Tibial nerve (tissue), 4 donors: ENCODE measurements at regions not wholly inside any gene's neighbourhood (a gene's known extent, or its start where the extent isn't known, plus 50 kb on each side); places are given as distances from the start of the nearest gene placed in this dataset.

Experiments
- DNase-seq, 2 donors: peaks; one replicate each; pipeline ENCODE4 v3.0.0-alpha.2; 2019; ENCODE audit warnings: low spot score in 2 of 2
- H3K27ac ChIP-seq, 4 donors: fragments of 200-600 bp; sonication (generic) in 3 of 4; one replicate each; pipeline ENCODE4 v1.5.1; 2017 to 2019; ENCODE audit warnings: mild to moderate bottlenecking in 1 of 4
- H3K27me3 ChIP-seq, 2 donors: fragments of 200-600 bp; sonication (generic) in 1 of 2; one replicate each; pipeline versions ENCODE4 v1.5.1 to v1.6.0; 2017 to 2019
- H3K36me3 ChIP-seq, 3 donors: fragments of 200-600 bp; sonication (generic); one replicate each; pipeline ENCODE4 v1.5.1; 2018 to 2019
- H3K4me1 ChIP-seq, 4 donors: fragments of 200-600 bp; sonication (generic) in 3 of 4; one replicate each; pipeline ENCODE4 v1.5.1; 2017 to 2019
- H3K4me3 ChIP-seq, 4 donors: fragments of 200-600 bp; sonication (generic) in 3 of 4; one replicate each; pipeline ENCODE4 v1.5.1; 2017 to 2019; ENCODE audit warnings: mild to moderate bottlenecking in 1 of 4, moderate library complexity in 1 of 4
- H3K9me3 ChIP-seq, 4 donors: fragments of 200-600 bp; sonication (generic) in 3 of 4; one replicate each; pipeline ENCODE4 v1.5.1; 2017 to 2019
- EP300 ChIP-seq, 2 donors: sonication (generic); formaldehyde crosslinking; IDR thresholded peaks; one replicate each; pipeline ENCODE4 v1.6.1; 2017; ENCODE audit warnings: antibody characterized with exemption in 2 of 2, mild to moderate bottlenecking in 1 of 2
- POLR2A ChIP-seq, 2 donors: fragments of 450-650 bp; IDR thresholded peaks; one replicate each; pipeline ENCODE4 v1.6.1; 2017; ENCODE audit warnings: antibody characterized with exemption in 2 of 2, mild to moderate bottlenecking in 2 of 2, moderate library complexity in 2 of 2
- WGBS, 2 donors: methylation state at CpG; one replicate each; pipeline ENCODE4 v1.1.5; 2018; 5-methylcytosine and 5-hydroxymethylcytosine counted together
- TF ChIP-seq, protein P1 (sequence below), 5 experiments: fragments of 200-600 bp in 3 of 5; fragments of 450-650 bp in 2 of 5; sonication (generic) in 3 of 5; IDR thresholded peaks; one replicate each; pipeline ENCODE4 v1.5.1; 2016 to 2019; ENCODE audit warnings: antibody characterized with exemption in 5 of 5, mild to moderate bottlenecking in 3 of 5, moderate library complexity in 2 of 5

DNA sequence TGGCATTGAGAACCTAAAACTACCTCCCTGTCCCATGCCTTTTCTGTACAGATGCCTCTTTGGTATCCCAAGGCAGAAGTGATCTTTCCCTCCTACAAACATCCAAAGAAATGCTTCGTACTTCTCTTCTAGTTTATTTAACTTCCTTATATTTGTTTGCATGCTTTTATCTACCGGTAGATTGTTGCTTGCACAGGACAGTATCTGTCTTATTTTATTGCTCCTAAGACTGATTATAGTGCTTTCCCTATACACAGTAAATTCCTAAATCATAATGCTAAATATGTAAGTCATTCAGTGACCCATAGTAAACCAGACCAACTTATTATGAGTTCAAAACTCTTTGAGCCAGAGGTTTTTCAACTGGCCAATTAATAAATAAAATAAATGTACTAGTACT is 156.9 kb downstream of the PRELID2 start:
- no peaks in the 10 kb centered on the region for H3K4me1 ChIP-seq
- H3K27ac ChIP-seq, result no peak overlapping the region
- H3K9me3 ChIP-seq, result no peaks in the 10 kb centered on the region
- 78 to 81% methylated on average over 2 of the region's 2 CpGs for WGBS, 2 donors
- no peaks in the 10 kb centered on the region for H3K27me3 ChIP-seq
- no peaks in the 10 kb centered on the region for H3K36me3 ChIP-seq
- TF ChIP-seq, protein P1, sequence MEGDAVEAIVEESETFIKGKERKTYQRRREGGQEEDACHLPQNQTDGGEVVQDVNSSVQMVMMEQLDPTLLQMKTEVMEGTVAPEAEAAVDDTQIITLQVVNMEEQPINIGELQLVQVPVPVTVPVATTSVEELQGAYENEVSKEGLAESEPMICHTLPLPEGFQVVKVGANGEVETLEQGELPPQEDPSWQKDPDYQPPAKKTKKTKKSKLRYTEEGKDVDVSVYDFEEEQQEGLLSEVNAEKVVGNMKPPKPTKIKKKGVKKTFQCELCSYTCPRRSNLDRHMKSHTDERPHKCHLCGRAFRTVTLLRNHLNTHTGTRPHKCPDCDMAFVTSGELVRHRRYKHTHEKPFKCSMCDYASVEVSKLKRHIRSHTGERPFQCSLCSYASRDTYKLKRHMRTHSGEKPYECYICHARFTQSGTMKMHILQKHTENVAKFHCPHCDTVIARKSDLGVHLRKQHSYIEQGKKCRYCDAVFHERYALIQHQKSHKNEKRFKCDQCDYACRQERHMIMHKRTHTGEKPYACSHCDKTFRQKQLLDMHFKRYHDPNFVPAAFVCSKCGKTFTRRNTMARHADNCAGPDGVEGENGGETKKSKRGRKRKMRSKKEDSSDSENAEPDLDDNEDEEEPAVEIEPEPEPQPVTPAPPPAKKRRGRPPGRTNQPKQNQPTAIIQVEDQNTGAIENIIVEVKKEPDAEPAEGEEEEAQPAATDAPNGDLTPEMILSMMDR (IDR thresholded peaks at IDR 0.05), result no peak
- TF ChIP-seq POLR2A (IDR thresholded peaks at IDR 0.05), result no peak
- no peak for TF ChIP-seq EP300 (IDR thresholded peaks at IDR 0.05)
- no peak for DNase-seq
- H3K4me3 ChIP-seq, result no peak overlapping the region

GRCh38 chr5:145673786-145674185 is 161.4 kb downstream of the PRELID2 start:
- H3K9me3 ChIP-seq, result no peaks in the 10 kb centered on the region
- H3K36me3 ChIP-seq, result no peaks in the 10 kb centered on the region
- no peak overlapping the region for H3K27ac ChIP-seq
- no peaks in the 10 kb centered on the region for H3K27me3 ChIP-seq
- DNase-seq, result no peak
- H3K4me1 ChIP-seq, result no peaks in the 10 kb centered on the region
- no peak overlapping the region for H3K4me3 ChIP-seq
- TF ChIP-seq EP300 (IDR thresholded peaks at IDR 0.05), result no peak
- TF ChIP-seq, protein P1 (IDR thresholded peaks at IDR 0.05), result no peak
- TF ChIP-seq POLR2A (IDR thresholded peaks at IDR 0.05), result no peak

GRCh38 chr5:145668714-145669113 is 166.4 kb downstream of the PRELID2 start:
- Histone ChIP-seq H3K9me3 (no peaks in the 10 kb centered on the region), H3K36me3 (no peaks in the 10 kb centered on the region), H3K27ac (no peak overlapping the region), H3K27me3 (no peaks in the 10 kb centered on the region), H3K4me1 (no peaks in the 10 kb centered on the region), H3K4me3 (no peak overlapping the region)
- no peak for TF ChIP-seq EP300 (IDR thresholded peaks at IDR 0.05)
- TF ChIP-seq, protein P1 (IDR thresholded peaks at IDR 0.05), result no peak
- TF ChIP-seq POLR2A (IDR thresholded peaks at IDR 0.05), result no peak
- DNase-seq, result no peak
- 72 to 78% methylated on average over 3 of the region's 3 CpGs for WGBS, 2 donors

DNA sequence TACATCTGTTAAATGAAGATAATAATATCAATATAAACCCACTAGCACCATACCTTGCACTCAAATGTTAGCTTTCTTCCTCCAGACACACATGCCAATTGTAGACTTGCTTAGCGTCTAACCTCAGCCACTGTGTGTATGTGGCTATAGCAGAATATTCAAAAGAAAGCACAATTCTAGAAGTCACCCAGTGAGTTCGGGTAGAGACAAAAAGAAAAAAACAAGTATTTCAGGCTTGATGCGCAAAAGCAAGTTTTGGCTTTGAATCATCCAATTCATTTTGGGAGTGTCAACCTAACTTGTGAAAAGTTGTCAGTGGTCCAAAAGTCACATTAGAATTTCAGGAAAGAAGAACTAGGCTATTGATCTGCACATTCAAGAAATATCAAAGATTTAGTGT is 167.4 kb downstream of the PRELID2 start:
- Histone ChIP-seq H3K4me3 (no peak overlapping the region), H3K36me3 (no peaks in the 10 kb centered on the region), H3K9me3 (no peaks in the 10 kb centered on the region), H3K4me1 (no peaks in the 10 kb centered on the region), H3K27me3 (no peaks in the 10 kb centered on the region), H3K27ac (no peak overlapping the region)
- TF ChIP-seq, protein P1 (IDR thresholded peaks at IDR 0.05), result no peak
- TF ChIP-seq EP300 (IDR thresholded peaks at IDR 0.05) (no peak), POLR2A (IDR thresholded peaks at IDR 0.05) (no peak)
- 85 to 86% methylated on average over 3 of the region's 3 CpGs for WGBS, 2 donors
- no peak for DNase-seq

GRCh38 chr5:145666591-145666990 is 168.6 kb downstream of the PRELID2 start:
- Histone ChIP-seq H3K4me3 (no peak overlapping the region), H3K4me1 (no peaks in the 10 kb centered on the region), H3K27ac (no peak overlapping the region), H3K27me3 (no peaks in the 10 kb centered on the region), H3K9me3 (no peaks in the 10 kb centered on the region), H3K36me3 (no peaks in the 10 kb centered on the region)
- DNase-seq, result no peak
- WGBS, 2 donors, result 73 to 80% methylated on average over 3 of the region's 3 CpGs
- TF ChIP-seq POLR2A (IDR thresholded peaks at IDR 0.05) (no peak), EP300 (IDR thresholded peaks at IDR 0.05) (no peak)
- TF ChIP-seq, protein P1 (IDR thresholded peaks at IDR 0.05), result no peak
